ENCODE measurements at regions not wholly inside any gene's neighbourhood (a gene's known extent, or its start where the extent isn't known, plus 50 kb on each side); places are given as distances from the start of the nearest gene placed in this dataset.

- no peak for DNase-seq (ENCODE audit: insufficient read length, low spot score)
- no peak for TF ChIP-seq POLR2A (IDR thresholded peaks at IDR 0.05; ENCODE audit: low read depth, low read length)
- FAIRE-seq, result no peak
These were observed 135.6 kb upstream of the TLL1 start for GRCh38 chr4:165737309-165737972.

- no peak for TF ChIP-seq POLR2A (IDR thresholded peaks at IDR 0.05; ENCODE audit: low read depth, low read length)
- no peak for DNase-seq (ENCODE audit: insufficient read length, low spot score)
- FAIRE-seq, result no peak
These were observed 134.5 kb upstream of the TLL1 start for GRCh38 chr4:165738571-165738970.

GRCh38 chr4:165740911-165741310 lies 132.1 kb upstream of the TLL1 start:
- no peak for TF ChIP-seq POLR2A (IDR thresholded peaks at IDR 0.05; ENCODE audit: low read depth, low read length)
- no peak for DNase-seq (ENCODE audit: insufficient read length, low spot score)
- no peak for FAIRE-seq

GRCh38 chr4:165743422-165743821 lies 129.6 kb upstream of the TLL1 start:
- TF ChIP-seq POLR2A (IDR thresholded peaks at IDR 0.05; ENCODE audit: low read depth, low read length), result no peak
- DNase-seq (ENCODE audit: insufficient read length, low spot score), result no peak
- FAIRE-seq, result no peak

- DNase-seq (ENCODE audit: insufficient read length, low spot score) (no peak), FAIRE-seq (no peak)
- no peak for TF ChIP-seq POLR2A (IDR thresholded peaks at IDR 0.05; ENCODE audit: low read depth, low read length)
These were observed 128.7 kb upstream of the TLL1 start for GRCh38 chr4:165744370-165744769.

- DNase-seq (ENCODE audit: insufficient read length, low spot score) (no peak), FAIRE-seq (no peak)
- TF ChIP-seq POLR2A (IDR thresholded peaks at IDR 0.05; ENCODE audit: low read depth, low read length), result no peak
These were observed 124.7 kb upstream of the TLL1 start for GRCh38 chr4:165748321-165748720.

- no peak for TF ChIP-seq POLR2A (IDR thresholded peaks at IDR 0.05; ENCODE audit: low read depth, low read length)
- FAIRE-seq, result no peak
- no peak for DNase-seq (ENCODE audit: insufficient read length, low spot score)
These were observed 121.2 kb upstream of the TLL1 start for GRCh38 chr4:165751882-165752281.

GRCh38 chr4:165754664-165755063 lies 118.4 kb upstream of the TLL1 start:
- DNase-seq (ENCODE audit: insufficient read length, low spot score), result no peak
- TF ChIP-seq POLR2A (IDR thresholded peaks at IDR 0.05; ENCODE audit: low read depth, low read length), result no peak
- no peak for FAIRE-seq

GRCh38 chr4:165756836-165757235 lies 116.2 kb upstream of the TLL1 start:
- FAIRE-seq, result no peak

GRCh38 chr4:165757451-165757850 lies 115.6 kb upstream of the TLL1 start:
- no peak for DNase-seq (ENCODE audit: insufficient read length, low spot score)
- no peak for TF ChIP-seq POLR2A (IDR thresholded peaks at IDR 0.05; ENCODE audit: low read depth, low read length)
- FAIRE-seq, result no peak

More at GRCh38 chr4:165756836-165757235, 116.2 kb upstream of the TLL1 start:
- TF ChIP-seq POLR2A (IDR thresholded peaks at IDR 0.05; ENCODE audit: low read depth, low read length), result no peak
- DNase-seq (ENCODE audit: insufficient read length, low spot score), result no peak

- no peak for DNase-seq (ENCODE audit: insufficient read length, low spot score)
- no peak for FAIRE-seq
- TF ChIP-seq POLR2A (IDR thresholded peaks at IDR 0.05; ENCODE audit: low read depth, low read length), result no peak
These were observed 115.0 kb upstream of the TLL1 start for GRCh38 chr4:165758086-165758485.

- no peak for TF ChIP-seq POLR2A (IDR thresholded peaks at IDR 0.05; ENCODE audit: low read depth, low read length)
- FAIRE-seq (no peak), DNase-seq (ENCODE audit: insufficient read length, low spot score) (no peak)
These were observed 112.9 kb upstream of the TLL1 start for GRCh38 chr4:165760182-165760581.

GRCh38 chr4:165761963-165762362 lies 111.1 kb upstream of the TLL1 start:
- TF ChIP-seq POLR2A (IDR thresholded peaks at IDR 0.05; ENCODE audit: low read depth, low read length), result no peak
- DNase-seq (ENCODE audit: insufficient read length, low spot score), result no peak
- FAIRE-seq, result no peak

- FAIRE-seq (no peak), DNase-seq (ENCODE audit: insufficient read length, low spot score) (no peak)
- no peak for TF ChIP-seq POLR2A (IDR thresholded peaks at IDR 0.05; ENCODE audit: low read depth, low read length)
These were observed 109.4 kb upstream of the TLL1 start for GRCh38 chr4:165763640-165764039.

GRCh38 chr4:165765053-165765452 lies 108.0 kb upstream of the TLL1 start:
- no peak for TF ChIP-seq POLR2A (IDR thresholded peaks at IDR 0.05; ENCODE audit: low read depth, low read length)
- FAIRE-seq (no peak), DNase-seq (ENCODE audit: insufficient read length, low spot score) (no peak)

- no peak for TF ChIP-seq POLR2A (IDR thresholded peaks at IDR 0.05; ENCODE audit: low read depth, low read length)
- no peak for DNase-seq (ENCODE audit: insufficient read length, low spot score)
- FAIRE-seq, result no peak
These were observed 107.0 kb upstream of the TLL1 start for GRCh38 chr4:165766018-165766417.
